WTC11 (cell line): ENCODE measurements at regions not wholly inside any gene's neighbourhood (a gene's known extent, or its start where the extent isn't known, plus 50 kb on each side); places are given as distances from the start of the nearest gene placed in this dataset.

Experiments used
- ATAC-seq: fragments of 200-7000 bp; cut with Tn5 transposase; 2 replicates; pipeline ENCODE4 v1.10.0; 2021; ENCODE audit warnings: mild to moderate bottlenecking, moderate library complexity
- CTCF ChIA-PET: fragments of 300-600 bp; sonication (Branson Sonifier 250); formaldehyde crosslinking; loops from one replicate; lab custom pipeline; 2021; ENCODE audit warnings: antibody characterized with exemption; lab: Charles Lee
- POLR2A ChIA-PET: fragments of 350-600 bp; sonication (Branson Sonifier 250); formaldehyde crosslinking; loops from one replicate; lab custom pipeline; 2021; ENCODE audit warnings: antibody characterized with exemption; lab: Charles Lee
- DNase-seq: peaks from one replicate; pipeline ENCODE4 v3.0.0; 2021; ENCODE audit warnings: low spot score
- H3K27ac Mint-ChIP-seq: 2 replicates; pipeline ENCODE4 v1.8.0; 2021; ENCODE audit warnings: mixed read lengths
- H3K27me3 Mint-ChIP-seq: 2 replicates; pipeline ENCODE4 v1.8.0; 2021; ENCODE audit warnings: low read depth, mild to moderate bottlenecking, moderate library complexity, mixed read lengths
- H3K36me3 Mint-ChIP-seq: 2 replicates; pipeline ENCODE4 v1.8.0; 2021; ENCODE audit warnings: mixed read lengths
- H3K4me1 Mint-ChIP-seq: 2 replicates; pipeline ENCODE4 v1.8.0; 2022; ENCODE audit warnings: mixed read lengths
- H3K4me3 Mint-ChIP-seq: 2 replicates; pipeline ENCODE4 v1.8.0; 2021; ENCODE audit warnings: mild to moderate bottlenecking, moderate library complexity, mixed read lengths
- H3K9me3 Mint-ChIP-seq: 2 replicates; pipeline ENCODE4 v1.8.0; 2021; ENCODE audit warnings: mixed read lengths
- FOXJ3 ChIP-seq: sonication (generic); formaldehyde crosslinking; IDR thresholded peaks from 2 replicates; pipeline ENCODE4 v1.9.0; 2021; ENCODE audit warnings: missing genetic modification reagents, mild to moderate bottlenecking, borderline replicate concordance
- FOXP1 ChIP-seq: sonication (generic); formaldehyde crosslinking; IDR thresholded peaks from 2 replicates; pipeline ENCODE4 v1.8.0; 2022; ENCODE audit warnings: missing genetic modification reagents, mild to moderate bottlenecking, moderate library complexity, borderline replicate concordance
- GABPB1 ChIP-seq: sonication (generic); formaldehyde crosslinking; IDR thresholded peaks from 2 replicates; pipeline ENCODE4 v1.8.1; 2023; ENCODE audit warnings: mild to moderate bottlenecking, missing genetic modification reagents
- IRF2 ChIP-seq: sonication (generic); formaldehyde crosslinking; IDR thresholded peaks from 2 replicates; pipeline ENCODE4 v1.8.0; 2022; ENCODE audit warnings: low read depth, missing genetic modification reagents, borderline replicate concordance
- JAZF1 ChIP-seq: fragments of 250-450 bp; sonication (Bioruptor Pico); IDR thresholded peaks from 2 replicates; pipeline ENCODE4 v1.9.0; 2021; ENCODE audit warnings: moderate library complexity, mild to moderate bottlenecking, inconsistent platforms
- KAT7 ChIP-seq: sonication (generic); formaldehyde crosslinking; IDR thresholded peaks from 2 replicates; pipeline ENCODE4 v1.8.1; 2023; ENCODE audit warnings: missing genetic modification reagents, mild to moderate bottlenecking, borderline replicate concordance
- RELA ChIP-seq: sonication (generic); formaldehyde crosslinking; IDR thresholded peaks from 2 replicates; pipeline ENCODE4 v1.8.1; 2022; ENCODE audit warnings: missing genetic modification reagents, mild to moderate bottlenecking, borderline replicate concordance
- RORB ChIP-seq: fragments of 250-450 bp; sonication (Bioruptor Pico); IDR thresholded peaks from 2 replicates; pipeline ENCODE4 v1.9.0; 2021; ENCODE audit warnings: mild to moderate bottlenecking
- SMAD4 ChIP-seq: sonication (generic); formaldehyde crosslinking; IDR thresholded peaks from 2 replicates; pipeline ENCODE4 v1.8.0; 2022; ENCODE audit warnings: mild to moderate bottlenecking, missing genetic modification reagents
- SP1 ChIP-seq: sonication (generic); formaldehyde crosslinking; conservative IDR thresholded peaks from 2 replicates; pipeline ENCODE4 v1.8.1; 2022; ENCODE audit warnings: missing genetic modification reagents
- TEAD4 ChIP-seq: sonication (generic); formaldehyde crosslinking; IDR thresholded peaks from 2 replicates; pipeline ENCODE4 v1.8.0; 2022; ENCODE audit warnings: mild to moderate bottlenecking, missing genetic modification reagents
- ZNF121 ChIP-seq: sonication (generic); formaldehyde crosslinking; IDR thresholded peaks from 2 replicates; pipeline ENCODE4 v1.8.0; 2023; ENCODE audit warnings: missing genetic modification reagents
- ZNF138 ChIP-seq: sonication (generic); formaldehyde crosslinking; conservative IDR thresholded peaks from 2 replicates; pipeline ENCODE4 v1.8.1; 2022; ENCODE audit warnings: mild to moderate bottlenecking, moderate library complexity, missing genetic modification reagents
- ZNF219 ChIP-seq: sonication (generic); formaldehyde crosslinking; IDR thresholded peaks from 2 replicates; pipeline ENCODE4 v1.8.0; 2023; ENCODE audit warnings: missing genetic modification reagents, mild to moderate bottlenecking, borderline replicate concordance
- ZNF396 ChIP-seq: fragments of 250-450 bp; sonication (Bioruptor Pico); IDR thresholded peaks from 2 replicates; pipeline ENCODE4 v1.8.0; 2021; ENCODE audit warnings: mild to moderate bottlenecking, moderate library complexity, borderline replicate concordance
- TF ChIP-seq, protein P1 (sequence below): sonication (generic); formaldehyde crosslinking; conservative IDR thresholded peaks from 2 replicates; pipeline ENCODE4 v1.8.1; 2023; ENCODE audit warnings: mild to moderate bottlenecking, low read depth, missing genetic modification reagents, moderate library complexity
- TF ChIP-seq, protein P2 (sequence below): sonication (generic); formaldehyde crosslinking; IDR thresholded peaks from 2 replicates; pipeline ENCODE4 v1.8.1; 2022; ENCODE audit warnings: missing genetic modification reagents, borderline replicate concordance
- TF ChIP-seq, protein P3 (sequence below): sonication (generic); formaldehyde crosslinking; IDR thresholded peaks from 2 replicates; pipeline ENCODE4 v1.8.1; 2023; ENCODE audit warnings: mild to moderate bottlenecking, missing genetic modification reagents, borderline replicate concordance
- TF ChIP-seq, protein P4 (sequence below): sonication (generic); formaldehyde crosslinking; IDR thresholded peaks from 2 replicates; pipeline ENCODE4 v1.8.0; 2022; ENCODE audit warnings: mild to moderate bottlenecking, missing genetic modification reagents
- TF ChIP-seq, protein P5 (sequence below): sonication (generic); formaldehyde crosslinking; IDR thresholded peaks from 2 replicates; pipeline ENCODE4 v1.8.0; 2023; ENCODE audit warnings: missing genetic modification reagents

DNA sequence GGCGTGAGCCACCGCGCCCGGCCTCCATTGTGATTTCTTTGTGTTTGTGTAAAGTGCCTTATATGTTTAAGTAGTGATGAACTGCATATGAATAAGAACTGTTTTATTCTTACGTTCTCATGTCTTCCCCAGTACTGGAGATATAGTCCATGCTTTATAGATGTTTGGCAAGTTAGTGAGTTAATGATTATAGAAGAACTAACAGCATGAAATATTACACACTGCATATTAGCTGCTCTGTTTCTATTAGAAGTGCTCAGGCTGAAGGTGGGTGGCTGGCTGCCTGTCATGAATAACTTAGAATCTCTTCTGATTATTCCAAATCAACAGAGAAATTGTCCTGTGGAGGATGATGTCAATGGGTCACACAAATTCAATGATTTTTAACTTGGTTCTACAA lies 709.4 kb downstream of the GALC start:
- H3K4me1 Mint-ChIP-seq: no peaks in the 10 kb centered on the region

DNA sequence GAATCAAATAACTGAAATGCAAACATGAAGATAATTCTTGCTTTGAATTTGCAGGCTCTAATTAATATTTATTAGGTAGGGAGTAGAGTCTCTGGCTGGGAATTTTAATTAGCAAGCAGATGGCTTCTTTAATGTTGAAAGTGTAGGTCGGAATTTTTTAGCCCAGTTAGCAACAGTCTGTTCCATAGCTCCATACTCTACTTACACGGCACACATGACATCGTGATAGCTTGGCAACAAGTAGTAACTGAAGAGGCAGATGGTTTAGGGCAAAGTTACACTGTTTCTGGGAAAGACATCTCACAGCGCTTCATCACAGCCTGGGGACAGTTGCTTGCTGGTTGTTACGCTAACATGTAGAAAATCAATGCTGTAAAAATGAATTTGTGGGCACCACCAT lies 710.7 kb downstream of the GALC start:
- H3K27ac Mint-ChIP-seq: no peak overlapping the region
- no peaks in the 10 kb centered on the region for H3K27me3 Mint-ChIP-seq
- POLR2A ChIA-PET: no interaction called here
- H3K4me3 Mint-ChIP-seq: no peak overlapping the region
- TF ChIP-seq, protein P1, sequence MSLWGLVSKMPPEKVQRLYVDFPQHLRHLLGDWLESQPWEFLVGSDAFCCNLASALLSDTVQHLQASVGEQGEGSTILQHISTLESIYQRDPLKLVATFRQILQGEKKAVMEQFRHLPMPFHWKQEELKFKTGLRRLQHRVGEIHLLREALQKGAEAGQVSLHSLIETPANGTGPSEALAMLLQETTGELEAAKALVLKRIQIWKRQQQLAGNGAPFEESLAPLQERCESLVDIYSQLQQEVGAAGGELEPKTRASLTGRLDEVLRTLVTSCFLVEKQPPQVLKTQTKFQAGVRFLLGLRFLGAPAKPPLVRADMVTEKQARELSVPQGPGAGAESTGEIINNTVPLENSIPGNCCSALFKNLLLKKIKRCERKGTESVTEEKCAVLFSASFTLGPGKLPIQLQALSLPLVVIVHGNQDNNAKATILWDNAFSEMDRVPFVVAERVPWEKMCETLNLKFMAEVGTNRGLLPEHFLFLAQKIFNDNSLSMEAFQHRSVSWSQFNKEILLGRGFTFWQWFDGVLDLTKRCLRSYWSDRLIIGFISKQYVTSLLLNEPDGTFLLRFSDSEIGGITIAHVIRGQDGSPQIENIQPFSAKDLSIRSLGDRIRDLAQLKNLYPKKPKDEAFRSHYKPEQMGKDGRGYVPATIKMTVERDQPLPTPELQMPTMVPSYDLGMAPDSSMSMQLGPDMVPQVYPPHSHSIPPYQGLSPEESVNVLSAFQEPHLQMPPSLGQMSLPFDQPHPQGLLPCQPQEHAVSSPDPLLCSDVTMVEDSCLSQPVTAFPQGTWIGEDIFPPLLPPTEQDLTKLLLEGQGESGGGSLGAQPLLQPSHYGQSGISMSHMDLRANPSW: no peak
- no peak for TF ChIP-seq FOXJ3 (CRISPR knock-in tag)
- no peak for TF ChIP-seq SMAD4
- TF ChIP-seq KAT7 (CRISPR knock-in tag): no peak
- TF ChIP-seq JAZF1 (CRISPR knock-in tag): no peak
- TF ChIP-seq FOXP1 (CRISPR knock-in tag): no peak
- TF ChIP-seq TEAD4: no peak
- no peaks in the 10 kb centered on the region for H3K4me1 Mint-ChIP-seq
- CTCF ChIA-PET: no interaction called here
- no peaks in the 10 kb centered on the region for H3K36me3 Mint-ChIP-seq
- H3K9me3 Mint-ChIP-seq: no peaks in the 10 kb centered on the region
- DNase-seq: no peak
- no peak for ATAC-seq

More for the DNA sequence above, 709.4 kb downstream of the GALC start:
- DNase-seq (no peak), ATAC-seq (no peak)
- Mint-ChIP-seq H3K9me3 (no peaks in the 10 kb centered on the region), H3K36me3 (no peaks in the 10 kb centered on the region), H3K27ac (no peak overlapping the region), H3K4me3 (no peak overlapping the region), H3K27me3 (no peaks in the 10 kb centered on the region)
- CTCF ChIA-PET: no interaction called here
- TF ChIP-seq TEAD4: no peak
- TF ChIP-seq ZNF396 (CRISPR knock-in tag): no peak
- no peak for TF ChIP-seq RORB (CRISPR knock-in tag)
- POLR2A ChIA-PET: no interaction called here

DNA sequence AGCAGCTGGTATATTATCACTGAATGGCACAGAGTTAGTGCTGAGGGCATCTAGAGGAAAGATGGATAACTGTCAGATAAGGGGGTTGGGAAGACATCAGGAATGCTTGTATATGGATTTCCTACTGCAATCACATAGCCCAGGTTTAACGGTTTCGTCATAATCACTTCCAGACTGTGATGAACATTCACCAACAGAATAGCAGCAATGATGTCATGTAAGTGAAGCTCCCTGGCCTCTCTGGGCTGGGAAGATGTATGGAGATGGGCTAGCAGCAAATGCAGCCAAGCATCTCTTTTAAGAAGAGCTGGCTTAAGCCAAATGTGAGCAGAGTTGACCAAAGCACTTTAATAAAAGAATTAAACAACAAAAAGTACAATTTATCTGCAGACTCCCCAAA lies 714.6 kb downstream of the GALC start:
- Mint-ChIP-seq H3K36me3 (no peaks in the 10 kb centered on the region), H3K4me1 (no peaks in the 10 kb centered on the region), H3K9me3 (peaks cover 9% of the 10 kb centered on the region), H3K27me3 (no peaks in the 10 kb centered on the region; the same call in 1 of the 2 replicates), H3K27ac (no peak overlapping the region), H3K4me3 (no peak overlapping the region)
- POLR2A ChIA-PET: no interaction called here
- TF ChIP-seq, protein P2, sequence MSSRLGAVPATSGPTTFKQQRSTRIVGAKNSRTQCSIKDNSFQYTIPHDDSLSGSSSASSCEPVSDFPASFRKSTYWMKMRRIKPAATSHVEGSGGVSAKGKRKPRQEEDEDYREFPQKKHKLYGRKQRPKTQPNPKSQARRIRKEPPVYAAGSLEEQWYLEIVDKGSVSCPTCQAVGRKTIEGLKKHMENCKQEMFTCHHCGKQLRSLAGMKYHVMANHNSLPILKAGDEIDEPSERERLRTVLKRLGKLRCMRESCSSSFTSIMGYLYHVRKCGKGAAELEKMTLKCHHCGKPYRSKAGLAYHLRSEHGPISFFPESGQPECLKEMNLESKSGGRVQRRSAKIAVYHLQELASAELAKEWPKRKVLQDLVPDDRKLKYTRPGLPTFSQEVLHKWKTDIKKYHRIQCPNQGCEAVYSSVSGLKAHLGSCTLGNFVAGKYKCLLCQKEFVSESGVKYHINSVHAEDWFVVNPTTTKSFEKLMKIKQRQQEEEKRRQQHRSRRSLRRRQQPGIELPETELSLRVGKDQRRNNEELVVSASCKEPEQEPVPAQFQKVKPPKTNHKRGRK: no peak
- no peak for TF ChIP-seq TEAD4
- TF ChIP-seq IRF2 (CRISPR knock-in tag): no peak
- no peak for DNase-seq
- ATAC-seq: no peak
- CTCF ChIA-PET: interaction anchor here (0.5 kb wide), 1 partner anchor 14 kb away, joined by 3 read pairs; no protein-coding TSS in a partner anchor

DNA sequence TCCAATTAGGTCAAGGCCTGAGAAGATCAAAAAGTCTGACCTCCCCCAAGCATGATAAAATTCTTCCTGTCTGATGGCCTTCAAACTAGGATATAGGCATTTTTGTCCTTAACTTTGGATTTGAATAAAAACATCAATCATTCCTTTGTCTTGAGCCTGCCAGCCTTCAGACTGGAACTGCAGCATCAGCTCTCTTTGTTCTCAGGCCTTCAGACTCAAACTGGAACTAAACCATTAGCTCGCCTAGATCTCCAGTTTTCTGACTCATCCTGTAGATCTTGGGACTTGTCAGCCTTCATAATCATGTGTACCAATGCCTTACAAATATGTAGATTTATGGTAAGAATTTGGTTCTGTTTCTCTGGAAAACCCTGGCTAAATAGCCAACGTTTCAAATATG lies 721.7 kb downstream of the GALC start:
- ATAC-seq: no peak
- peaks cover 20% of the 10 kb centered on the region for H3K9me3 Mint-ChIP-seq
- H3K27ac Mint-ChIP-seq: no peak overlapping the region
- H3K27me3 Mint-ChIP-seq: peaks cover 3% of the 10 kb centered on the region
- ChIA-PET CTCF (no interaction called here), POLR2A (no interaction called here)
- DNase-seq: no peak
- H3K4me1 Mint-ChIP-seq: peaks cover 8% of the 10 kb centered on the region
- H3K4me3 Mint-ChIP-seq: no peak overlapping the region
- TF ChIP-seq, protein P3, sequence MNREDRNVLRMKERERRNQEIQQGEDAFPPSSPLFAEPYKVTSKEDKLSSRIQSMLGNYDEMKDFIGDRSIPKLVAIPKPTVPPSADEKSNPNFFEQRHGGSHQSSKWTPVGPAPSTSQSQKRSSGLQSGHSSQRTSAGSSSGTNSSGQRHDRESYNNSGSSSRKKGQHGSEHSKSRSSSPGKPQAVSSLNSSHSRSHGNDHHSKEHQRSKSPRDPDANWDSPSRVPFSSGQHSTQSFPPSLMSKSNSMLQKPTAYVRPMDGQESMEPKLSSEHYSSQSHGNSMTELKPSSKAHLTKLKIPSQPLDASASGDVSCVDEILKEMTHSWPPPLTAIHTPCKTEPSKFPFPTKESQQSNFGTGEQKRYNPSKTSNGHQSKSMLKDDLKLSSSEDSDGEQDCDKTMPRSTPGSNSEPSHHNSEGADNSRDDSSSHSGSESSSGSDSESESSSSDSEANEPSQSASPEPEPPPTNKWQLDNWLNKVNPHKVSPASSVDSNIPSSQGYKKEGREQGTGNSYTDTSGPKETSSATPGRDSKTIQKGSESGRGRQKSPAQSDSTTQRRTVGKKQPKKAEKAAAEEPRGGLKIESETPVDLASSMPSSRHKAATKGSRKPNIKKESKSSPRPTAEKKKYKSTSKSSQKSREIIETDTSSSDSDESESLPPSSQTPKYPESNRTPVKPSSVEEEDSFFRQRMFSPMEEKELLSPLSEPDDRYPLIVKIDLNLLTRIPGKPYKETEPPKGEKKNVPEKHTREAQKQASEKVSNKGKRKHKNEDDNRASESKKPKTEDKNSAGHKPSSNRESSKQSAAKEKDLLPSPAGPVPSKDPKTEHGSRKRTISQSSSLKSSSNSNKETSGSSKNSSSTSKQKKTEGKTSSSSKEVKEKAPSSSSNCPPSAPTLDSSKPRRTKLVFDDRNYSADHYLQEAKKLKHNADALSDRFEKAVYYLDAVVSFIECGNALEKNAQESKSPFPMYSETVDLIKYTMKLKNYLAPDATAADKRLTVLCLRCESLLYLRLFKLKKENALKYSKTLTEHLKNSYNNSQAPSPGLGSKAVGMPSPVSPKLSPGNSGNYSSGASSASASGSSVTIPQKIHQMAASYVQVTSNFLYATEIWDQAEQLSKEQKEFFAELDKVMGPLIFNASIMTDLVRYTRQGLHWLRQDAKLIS: no peak
- TF ChIP-seq ZNF138 (no peak), ZNF121 (CRISPR knock-in tag) (no peak), ZNF219 (CRISPR knock-in tag) (no peak), GABPB1 (no peak), RELA (CRISPR knock-in tag) (no peak), SP1 (CRISPR knock-in tag) (no peak)
- TF ChIP-seq, protein P4, sequence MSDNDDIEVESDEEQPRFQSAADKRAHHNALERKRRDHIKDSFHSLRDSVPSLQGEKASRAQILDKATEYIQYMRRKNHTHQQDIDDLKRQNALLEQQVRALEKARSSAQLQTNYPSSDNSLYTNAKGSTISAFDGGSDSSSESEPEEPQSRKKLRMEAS (CRISPR knock-in tag): no peak
- TF ChIP-seq, protein P5, sequence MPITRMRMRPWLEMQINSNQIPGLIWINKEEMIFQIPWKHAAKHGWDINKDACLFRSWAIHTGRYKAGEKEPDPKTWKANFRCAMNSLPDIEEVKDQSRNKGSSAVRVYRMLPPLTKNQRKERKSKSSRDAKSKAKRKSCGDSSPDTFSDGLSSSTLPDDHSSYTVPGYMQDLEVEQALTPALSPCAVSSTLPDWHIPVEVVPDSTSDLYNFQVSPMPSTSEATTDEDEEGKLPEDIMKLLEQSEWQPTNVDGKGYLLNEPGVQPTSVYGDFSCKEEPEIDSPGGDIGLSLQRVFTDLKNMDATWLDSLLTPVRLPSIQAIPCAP (CRISPR knock-in tag): no peak
- peaks cover 19% of the 10 kb centered on the region for H3K36me3 Mint-ChIP-seq
